Fibroblast of villous mesenchyme (primary cell): ENCODE measurements at regions not wholly inside any gene's neighbourhood (a gene's known extent, or its start where the extent isn't known, plus 50 kb on each side); places are given as distances from the start of the nearest gene placed in this dataset.
"Not testable (repeated sequence)": the region's sequence is repeated elsewhere in the genome, so short reads cannot be mapped to it uniquely, and the experiment has no call there.

ENCODE experiments used
- DNase-seq: peaks from one replicate; pipeline ENCODE4 v3.0.0-alpha.2; 2010; ENCODE audit warnings: low read depth
- H3K4me3 ChIP-seq: 2 replicates; pipeline ENCODE4 v1.5.1; 2011; ENCODE audit warnings: low read depth, mild to moderate bottlenecking, low read length
- CTCF ChIP-seq: IDR thresholded peaks from 2 replicates; pipeline ENCODE4 v1.5.1; 2012; ENCODE audit warnings: low read depth, mild to moderate bottlenecking, low read length; ENCODE audit not compliant: insufficient read depth

DNA sequence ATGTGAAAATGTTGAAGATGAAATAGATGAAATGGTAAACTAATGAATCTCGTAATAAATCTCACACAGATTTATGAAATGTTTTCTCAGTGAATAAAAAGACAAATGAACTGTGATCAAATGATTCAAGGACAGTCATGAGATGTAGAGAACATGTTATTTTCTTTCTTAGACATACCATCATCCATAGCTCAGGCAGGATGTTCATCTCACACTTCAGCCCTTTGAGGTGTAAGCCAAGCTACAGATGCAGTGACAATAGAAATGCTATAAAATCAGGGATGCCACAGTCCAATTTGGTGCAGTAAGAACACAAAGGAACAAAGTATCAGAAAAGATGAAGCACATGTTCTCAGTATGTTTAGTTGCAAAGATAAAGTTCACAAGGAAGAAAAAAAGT is 242.7 kb upstream of the KRR1 start:
- no peak overlapping the region for H3K4me3 ChIP-seq
- no peak for DNase-seq
- no peak for TF ChIP-seq CTCF

DNA sequence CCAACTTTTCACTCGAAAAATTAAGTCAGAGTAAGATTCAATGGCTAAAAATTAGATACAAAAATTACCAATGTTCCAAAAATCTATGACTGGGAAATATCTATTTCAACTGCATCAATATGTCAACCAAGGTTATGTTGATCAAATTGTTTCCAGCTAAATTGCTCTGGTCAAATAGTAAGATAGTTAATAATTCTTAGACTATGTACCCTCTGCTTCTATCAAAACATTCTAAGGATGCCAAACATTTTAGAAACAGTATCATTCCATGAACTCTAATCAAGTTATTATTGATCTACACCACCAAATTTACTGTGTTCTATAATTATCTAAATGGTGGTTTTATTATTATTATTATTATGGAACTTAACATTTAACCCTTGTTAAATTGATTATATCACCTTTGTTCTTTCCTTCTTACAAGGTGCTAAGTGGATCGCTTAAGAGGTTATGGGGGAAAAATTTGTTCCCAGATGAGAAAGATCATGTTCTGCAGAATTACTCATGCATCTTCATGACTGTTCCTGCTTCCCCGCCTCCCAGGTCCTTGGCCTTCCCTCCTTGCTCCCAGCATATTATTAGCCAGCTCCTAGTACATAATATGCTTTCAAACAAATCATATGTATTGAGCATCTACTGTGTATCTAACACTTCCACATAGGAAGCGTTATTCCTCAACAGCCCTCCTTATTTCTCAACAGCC is 240.5 kb upstream of the KRR1 start:
- no peak for TF ChIP-seq CTCF
- no peak for DNase-seq
- no peak overlapping the region for H3K4me3 ChIP-seq

GRCh38 chr12:75750716-75751306 is 239.4 kb upstream of the KRR1 start:
- no peak for TF ChIP-seq CTCF
- peak; percentile 61 for DNase-seq

DNA sequence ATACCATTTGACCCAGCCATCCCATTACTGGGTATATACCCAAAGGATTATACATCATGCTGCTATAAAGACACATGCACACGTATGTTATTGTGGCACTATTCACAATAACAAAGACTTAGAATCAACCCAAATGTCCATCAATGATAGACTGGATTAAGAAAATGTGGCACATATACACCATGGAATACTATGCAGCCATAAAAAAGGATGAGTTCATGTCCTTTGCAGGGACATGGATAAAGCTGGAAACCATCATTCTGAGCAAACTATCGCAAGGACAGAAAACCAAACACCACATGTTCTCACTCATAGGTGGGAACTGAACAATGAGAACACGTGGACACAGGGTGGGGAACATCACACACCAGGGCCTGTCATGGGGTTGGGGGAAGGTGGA is 237.6 kb upstream of the KRR1 start:
- DNase-seq, H3K4me3 ChIP-seq: not testable (repeated sequence)

More at GRCh38 chr12:75750716-75751306, 239.4 kb upstream of the KRR1 start:
- H3K4me3 ChIP-seq = no peak overlapping the region

DNA sequence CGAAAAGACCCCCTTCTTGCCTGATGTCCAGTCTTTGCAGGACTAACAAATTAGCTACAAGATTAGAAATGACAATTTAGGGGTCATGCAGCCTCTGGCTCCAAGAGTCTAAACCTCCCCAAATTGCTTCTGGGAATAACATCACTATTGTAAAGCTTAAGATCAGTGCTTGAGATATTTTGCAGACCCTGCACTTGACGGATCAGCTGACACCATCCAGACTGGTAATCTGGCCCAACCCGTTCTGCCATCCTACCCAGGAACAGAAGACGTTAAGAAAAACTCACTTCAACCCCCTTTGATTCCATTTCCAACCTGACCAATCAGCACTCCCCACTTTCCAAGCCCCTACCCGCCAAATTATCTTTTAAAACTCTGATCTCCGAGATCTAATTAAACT is 236.7 kb upstream of the KRR1 start:
- no peak for TF ChIP-seq CTCF
- no peak overlapping the region for H3K4me3 ChIP-seq
- no peak for DNase-seq

DNA sequence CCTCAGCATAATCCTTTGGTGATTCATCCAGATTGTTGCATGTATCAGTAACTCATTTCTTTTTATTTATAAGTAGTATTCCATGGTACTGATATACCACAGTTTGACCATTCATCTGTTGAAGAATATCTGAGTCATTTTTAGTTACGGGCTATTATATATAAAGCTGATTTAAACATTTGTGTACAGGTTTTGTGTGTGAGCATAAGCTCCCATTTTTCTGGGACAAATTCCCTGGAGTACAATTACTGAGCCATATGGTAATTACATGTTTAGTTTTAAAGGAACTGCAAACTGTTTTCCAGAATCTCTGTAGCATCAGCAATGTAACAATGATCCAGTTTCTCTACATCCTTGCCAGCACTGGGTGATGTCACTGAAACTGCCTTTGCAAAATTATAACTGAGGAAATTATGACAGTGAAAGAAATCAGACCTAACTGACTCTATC is 236.2 kb upstream of the KRR1 start:
- DNase-seq = peak; percentile 70
- TF ChIP-seq CTCF = no peak
- no peak overlapping the region for H3K4me3 ChIP-seq

DNA sequence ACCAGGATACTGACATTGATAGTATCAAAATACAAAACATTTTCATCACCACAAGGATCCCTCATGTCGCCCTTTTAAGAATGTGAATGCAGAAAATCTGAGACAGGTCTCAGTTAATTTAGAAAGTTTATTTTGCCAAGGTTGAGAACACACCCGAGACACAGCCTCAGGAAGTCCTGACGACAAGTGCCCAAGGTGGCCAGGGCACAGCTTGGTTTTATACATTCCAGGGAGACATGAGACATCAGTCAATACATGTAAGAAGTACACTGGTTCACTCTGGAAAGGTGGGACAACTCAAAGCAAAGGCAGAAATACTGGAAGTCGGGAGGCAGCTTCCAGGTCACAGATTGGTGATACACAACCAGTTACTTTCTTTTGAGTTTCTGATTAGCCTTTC is 235.2 kb upstream of the KRR1 start:
- H3K4me3 ChIP-seq = no peak overlapping the region
- no peak for TF ChIP-seq CTCF
- DNase-seq = no peak
